ENCODE measurements at regions not wholly inside any gene's neighbourhood (a gene's known extent, or its start where the extent isn't known, plus 50 kb on each side); places are given as distances from the start of the nearest gene placed in this dataset.
"Not testable (repeated sequence)": the region's sequence is repeated elsewhere in the genome, so short reads cannot be mapped to it uniquely, and the experiment has no call there.

DNA sequence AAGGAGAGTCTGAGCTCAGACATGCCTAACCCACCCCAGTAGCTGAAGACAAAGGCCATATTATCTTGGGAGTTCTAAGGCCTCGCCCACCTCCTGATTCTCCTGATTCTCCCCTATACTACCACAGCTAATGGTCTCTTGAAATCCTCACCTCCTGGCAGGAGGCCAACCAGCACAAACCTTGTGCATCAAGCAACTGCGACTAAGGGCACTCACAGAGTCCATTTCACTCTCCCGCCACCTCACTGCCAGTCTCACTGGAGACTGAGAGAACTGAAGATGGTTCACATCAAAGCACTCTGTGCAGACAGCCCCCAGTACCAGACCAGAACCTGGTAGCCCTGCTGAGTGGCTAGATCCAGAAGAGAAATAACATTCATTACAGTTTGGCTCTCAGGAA lies 102.1 kb upstream of the KLF8 start:
- no peak for DNase-seq (ENCODE audit: low read depth, low spot score)

DNA sequence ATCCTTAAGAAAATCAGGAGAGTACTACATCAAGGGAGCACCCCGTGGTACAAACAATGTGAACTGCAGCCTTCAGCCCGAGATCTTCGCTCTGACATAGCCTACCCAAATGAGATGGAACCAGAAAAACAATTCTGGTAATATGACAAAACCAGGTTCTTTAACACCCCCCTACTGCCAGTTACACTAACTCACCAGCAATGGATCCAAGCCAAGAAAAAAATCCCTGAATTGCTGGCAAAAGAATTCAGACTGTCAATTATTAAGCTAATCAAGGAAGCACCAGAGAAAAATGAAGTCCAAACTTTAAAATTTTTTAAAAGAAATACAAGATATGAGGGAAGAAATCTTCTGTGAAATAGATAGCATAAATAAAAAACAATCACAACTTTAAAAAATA lies 101.7 kb upstream of the KLF8 start:
- DNase-seq (ENCODE audit: low read depth, low spot score), result no peak

DNA sequence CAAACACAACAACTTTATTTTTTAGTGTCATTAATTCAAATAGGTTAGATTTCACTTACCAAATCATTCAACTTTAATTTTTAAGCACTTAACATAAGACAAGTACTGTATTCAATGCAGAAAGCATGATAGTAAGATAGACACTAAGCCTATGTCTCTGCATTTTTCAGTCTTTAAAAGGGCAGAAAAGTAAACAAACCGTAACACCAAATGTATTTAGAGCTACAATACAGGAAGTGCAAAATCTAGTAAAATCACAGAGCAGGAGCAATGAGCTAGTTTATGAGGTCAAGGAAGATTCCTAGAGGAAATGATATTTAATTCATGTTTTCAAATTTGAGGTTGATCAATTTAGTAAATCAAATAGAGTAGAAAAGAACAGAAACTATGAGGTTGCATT lies 68.0 kb upstream of the KLF8 start:
- DNase-seq (ENCODE audit: low read depth, low spot score), result not testable (repeated sequence)
